ENCODE measurements at regions not wholly inside any gene's neighbourhood (a gene's known extent, or its start where the extent isn't known, plus 50 kb on each side); places are given as distances from the start of the nearest gene placed in this dataset.
"Not testable (repeated sequence)": the region's sequence is repeated elsewhere in the genome, so short reads cannot be mapped to it uniquely, and the experiment has no call there.

DNA sequence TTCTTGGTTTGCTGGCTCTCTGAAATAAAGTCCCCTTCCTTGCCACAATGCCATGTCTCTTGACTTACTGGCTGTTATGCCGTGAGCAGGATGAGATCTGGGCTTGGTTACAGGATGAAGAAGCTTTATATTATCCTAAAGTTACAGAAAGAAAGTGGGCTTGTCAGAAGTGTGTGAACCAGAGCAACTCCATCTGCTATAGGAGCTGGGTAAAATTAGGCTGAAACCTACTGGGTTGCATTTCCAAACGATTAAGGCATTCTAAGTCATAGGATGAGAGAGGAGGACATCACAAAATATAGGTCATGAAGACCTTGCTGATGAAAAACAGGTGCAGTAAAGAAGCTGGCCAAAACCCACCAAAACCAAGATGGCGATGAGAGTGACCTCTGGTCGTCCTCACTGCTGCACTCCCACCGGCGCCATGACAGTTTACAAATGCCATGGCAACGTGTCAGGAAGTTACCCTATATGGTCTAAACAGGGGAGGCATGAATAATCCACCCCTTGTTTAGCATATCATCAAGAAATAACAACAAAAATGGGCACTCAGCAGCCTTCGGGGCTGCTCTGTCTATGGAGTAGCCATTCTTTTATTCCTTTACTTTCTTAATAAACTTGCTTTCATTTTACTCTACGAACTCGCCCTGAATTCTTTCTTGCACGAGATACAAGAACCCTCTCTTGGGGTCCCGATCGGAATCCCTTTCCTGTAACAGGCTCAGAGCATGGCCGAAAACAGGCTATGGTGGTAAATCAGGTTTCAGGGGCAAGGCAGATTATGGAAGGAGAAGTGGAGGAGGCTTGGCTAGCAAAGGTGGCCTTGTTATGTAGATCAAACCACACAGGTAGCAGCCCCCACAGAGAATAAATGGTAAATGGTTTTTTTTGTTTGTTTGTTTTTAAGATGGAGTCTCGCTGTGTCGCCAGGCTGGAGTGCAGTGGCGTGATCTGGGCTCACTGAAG, 81.3 kb upstream of the C16orf82 start:
- DNase-seq (ENCODE audit: low read depth): no peak

DNA sequence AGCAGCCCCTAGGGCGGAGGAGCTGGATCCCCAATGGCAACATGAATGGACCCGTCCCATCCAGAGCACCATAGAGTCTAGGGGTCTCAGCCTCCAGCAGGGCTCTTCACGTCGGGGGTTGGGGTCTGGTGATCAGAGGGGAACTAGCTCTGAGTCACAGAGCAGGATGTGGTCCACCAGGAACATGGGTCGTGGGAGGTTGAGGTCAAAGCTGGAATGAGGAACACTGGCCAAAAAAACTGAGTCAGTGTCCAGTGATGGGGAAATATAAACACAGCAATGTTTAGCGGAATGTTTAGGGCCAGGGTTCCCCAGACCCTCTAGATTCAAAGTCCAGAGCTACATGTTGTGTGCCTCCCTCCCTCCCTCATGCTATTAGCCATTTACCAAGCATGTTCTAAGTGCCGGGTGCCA, 79.1 kb upstream of the C16orf82 start:
- DNase-seq (ENCODE audit: low read depth): peak; percentile 93

DNA sequence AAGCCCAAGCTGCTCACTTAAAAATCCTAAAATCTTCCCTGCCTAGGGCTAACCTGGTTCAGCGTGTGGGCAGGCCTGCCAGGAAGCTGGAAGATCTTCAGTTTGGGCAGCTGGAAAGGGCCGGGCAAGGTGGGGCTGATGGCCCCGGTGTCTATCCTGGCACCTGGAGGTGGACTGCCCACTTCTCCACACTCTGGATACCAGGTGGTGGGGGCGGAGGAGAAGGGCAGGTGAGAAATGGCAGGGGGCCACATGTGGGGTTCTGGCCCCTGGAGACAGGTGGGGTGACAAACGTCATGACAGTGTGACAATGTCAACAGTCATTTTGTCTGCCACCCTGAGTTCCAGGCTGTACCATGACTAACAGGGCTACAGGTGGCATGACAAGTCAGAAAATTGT, 78.5 kb upstream of the C16orf82 start:
- no peak for DNase-seq (ENCODE audit: low read depth)

DNA sequence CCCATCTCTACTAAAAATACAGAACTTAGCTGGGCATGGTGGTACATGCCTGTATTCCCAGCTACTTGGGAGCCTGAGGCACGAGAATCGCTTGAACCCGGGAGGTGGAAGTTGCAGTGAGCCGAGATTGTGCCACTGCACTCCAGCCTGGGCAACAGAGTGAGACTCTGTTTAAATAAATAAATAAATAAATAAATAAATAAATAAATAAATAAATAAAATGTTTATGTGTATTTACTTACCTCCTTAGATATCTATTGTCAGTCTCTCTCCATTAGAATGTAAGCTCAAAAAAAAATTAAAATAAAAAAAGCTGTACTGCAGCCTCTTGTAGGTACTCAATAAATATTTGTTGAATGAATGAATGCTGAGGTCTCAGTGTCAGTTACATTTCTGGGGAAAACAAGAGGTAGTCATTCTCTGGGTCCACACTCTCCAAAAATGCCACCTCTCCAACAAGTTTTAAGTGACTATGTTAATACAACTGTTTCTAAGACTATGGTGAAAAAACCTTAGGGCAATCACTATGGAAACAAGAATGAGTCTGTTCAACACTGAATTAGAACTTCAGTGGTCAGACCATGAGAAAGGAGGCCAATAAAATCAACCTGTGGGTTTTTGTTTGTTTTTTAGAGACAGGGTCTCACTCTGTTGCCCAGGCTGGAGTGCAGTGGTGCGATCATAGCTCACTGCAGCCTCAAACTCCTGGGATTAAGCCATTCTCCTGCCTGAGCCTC, 76.2 kb upstream of the C16orf82 start:
- not testable (repeated sequence) for DNase-seq (ENCODE audit: low read depth)

DNA sequence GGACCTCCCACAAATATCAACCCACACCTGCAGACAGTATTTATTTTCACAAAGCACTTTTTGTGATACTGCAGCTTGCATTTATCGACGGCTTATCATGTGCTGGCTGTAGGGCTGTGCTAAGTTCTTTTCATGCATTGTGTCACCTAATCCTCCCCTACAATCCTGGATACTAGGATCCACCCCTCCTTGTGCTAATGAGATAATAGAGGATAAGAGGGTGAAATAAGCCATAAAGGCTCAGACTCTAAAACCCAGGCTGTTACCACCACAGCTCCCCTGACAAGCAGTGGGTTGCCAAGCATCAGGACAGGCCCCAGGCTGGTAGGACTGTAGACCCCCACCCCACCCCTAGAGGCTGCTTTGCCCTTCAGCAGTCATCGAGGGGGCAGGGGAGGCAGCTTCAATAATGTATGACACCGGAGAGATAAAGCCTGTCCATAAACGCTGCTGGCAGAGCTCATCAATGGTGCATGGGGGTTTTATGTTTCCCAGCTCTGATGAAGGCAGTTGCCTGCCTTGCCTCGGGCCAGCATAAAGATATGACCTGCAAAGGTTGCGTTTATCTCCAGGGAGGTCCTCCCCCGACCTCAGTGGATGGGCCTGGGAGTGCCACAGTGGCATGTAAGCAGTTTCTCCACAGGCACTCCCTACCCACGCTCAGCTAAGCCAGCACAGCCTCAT, 73.9 kb upstream of the C16orf82 start:
- peak; percentile 2 for DNase-seq (ENCODE audit: low read depth)

DNA sequence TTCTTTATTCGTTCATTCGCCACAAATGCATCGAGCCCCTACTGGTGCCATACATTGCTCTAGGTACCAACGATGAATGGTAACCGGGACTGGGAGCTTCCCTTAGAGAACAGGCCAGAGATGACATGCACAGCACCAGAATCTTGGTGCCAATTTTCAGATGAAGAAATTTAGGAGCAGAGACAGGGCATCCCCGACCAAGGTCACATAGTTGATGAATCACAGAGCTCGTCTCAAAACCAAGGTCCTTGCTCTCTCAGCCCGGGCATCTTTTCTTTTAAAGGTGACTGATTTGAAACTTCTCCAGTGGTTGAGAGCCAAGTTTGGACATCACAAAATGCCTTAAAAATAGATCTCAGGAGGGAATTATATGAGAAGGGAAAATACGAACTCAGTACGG, 73.2 kb upstream of the C16orf82 start:
- DNase-seq (ENCODE audit: low read depth): peak; percentile 57

DNA sequence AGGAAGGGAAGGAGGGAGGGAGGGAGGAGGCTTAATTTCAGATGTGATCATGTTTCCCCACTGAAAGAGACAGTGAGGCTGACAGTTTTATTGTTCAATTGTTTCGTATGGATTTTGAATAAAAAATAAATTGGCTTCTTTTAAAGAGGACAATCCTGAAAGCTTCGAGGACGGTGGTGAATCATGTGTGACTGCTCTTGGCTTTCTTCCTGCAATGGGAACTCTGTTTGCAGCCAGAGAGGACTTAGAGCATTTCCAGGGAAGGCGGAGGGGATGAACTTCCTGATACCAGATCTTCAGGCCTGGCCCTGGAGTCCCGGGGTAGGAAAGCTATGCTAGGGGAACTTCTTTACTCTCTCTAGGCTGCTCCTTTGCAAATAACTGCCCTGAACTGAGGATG, 72.8 kb upstream of the C16orf82 start:
- peak; percentile 80 for DNase-seq (ENCODE audit: low read depth)

DNA sequence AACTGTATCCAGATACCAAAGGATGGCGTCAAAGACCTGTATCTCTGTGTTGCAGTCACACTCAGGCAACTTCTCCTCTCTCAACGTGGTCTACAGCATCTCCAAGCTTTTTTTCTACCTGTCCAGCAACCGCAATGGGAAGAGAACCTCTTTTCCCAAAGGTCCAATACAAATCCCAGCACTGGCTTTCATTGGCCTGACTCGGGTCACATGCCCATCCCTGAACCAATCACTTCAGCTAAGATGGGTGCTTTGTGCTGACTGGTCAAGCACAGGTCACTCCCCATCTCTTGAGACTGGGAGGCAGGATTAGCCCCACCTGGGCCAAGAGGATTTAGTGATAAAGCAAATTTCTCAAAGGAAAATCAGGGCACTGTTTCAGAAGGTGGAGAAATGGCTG, 71.2 kb upstream of the C16orf82 start:
- no peak for DNase-seq (ENCODE audit: low read depth)

DNA sequence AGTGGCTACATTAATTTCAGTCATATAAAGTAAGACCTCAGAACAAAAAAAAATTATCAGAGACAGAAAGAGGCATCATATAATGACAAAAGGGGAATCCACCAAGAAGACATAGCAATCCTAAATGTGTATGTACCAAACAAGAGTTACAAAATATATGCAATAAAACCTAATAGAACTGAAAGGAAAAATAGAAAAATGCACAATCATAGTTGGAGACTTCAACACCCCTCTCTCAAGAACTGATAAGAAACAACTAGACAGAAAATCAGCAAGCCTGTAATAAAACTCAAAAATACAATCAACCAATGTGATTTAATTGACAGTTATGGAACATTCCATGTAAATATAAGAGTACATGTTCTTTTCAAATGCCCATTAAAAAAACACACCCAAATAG, 61.3 kb upstream of the C16orf82 start:
- DNase-seq (ENCODE audit: low read depth): no peak
